ENCODE measurements at regions not wholly inside any gene's neighbourhood (a gene's known extent, or its start where the extent isn't known, plus 50 kb on each side); places are given as distances from the start of the nearest gene placed in this dataset.

DNA sequence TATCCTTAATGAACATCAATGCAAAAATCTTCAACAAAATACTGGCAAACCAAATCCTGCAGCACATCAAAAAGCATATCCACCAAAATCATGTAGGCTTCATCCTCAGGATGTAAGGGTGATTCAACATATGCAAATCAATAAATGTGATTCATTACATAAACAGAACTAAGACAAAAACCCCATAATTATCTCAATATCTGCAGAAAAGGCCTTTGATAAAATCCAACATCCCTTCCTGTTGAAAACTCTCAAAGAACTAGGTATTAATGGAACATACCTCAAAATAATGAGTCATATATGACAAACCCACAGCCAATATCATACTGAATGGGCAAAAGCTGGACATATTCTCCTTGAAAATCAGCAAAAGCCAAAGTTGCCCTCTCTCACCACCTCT lies 54.6 kb upstream of the DEPDC1 start:
- no peak overlapping the region for H3K9ac ChIP-seq (ENCODE audit: low read depth, low read length)
- H3K36me3 ChIP-seq (ENCODE audit: insufficient read depth, low read length), result no peaks in the 10 kb centered on the region
- H3K4me1 ChIP-seq (ENCODE audit: insufficient read depth, low read length), result no peaks in the 10 kb centered on the region
- H3K9me3 ChIP-seq (ENCODE audit: control insufficient read depth, insufficient read depth, low read length), result no peaks in the 10 kb centered on the region

DNA sequence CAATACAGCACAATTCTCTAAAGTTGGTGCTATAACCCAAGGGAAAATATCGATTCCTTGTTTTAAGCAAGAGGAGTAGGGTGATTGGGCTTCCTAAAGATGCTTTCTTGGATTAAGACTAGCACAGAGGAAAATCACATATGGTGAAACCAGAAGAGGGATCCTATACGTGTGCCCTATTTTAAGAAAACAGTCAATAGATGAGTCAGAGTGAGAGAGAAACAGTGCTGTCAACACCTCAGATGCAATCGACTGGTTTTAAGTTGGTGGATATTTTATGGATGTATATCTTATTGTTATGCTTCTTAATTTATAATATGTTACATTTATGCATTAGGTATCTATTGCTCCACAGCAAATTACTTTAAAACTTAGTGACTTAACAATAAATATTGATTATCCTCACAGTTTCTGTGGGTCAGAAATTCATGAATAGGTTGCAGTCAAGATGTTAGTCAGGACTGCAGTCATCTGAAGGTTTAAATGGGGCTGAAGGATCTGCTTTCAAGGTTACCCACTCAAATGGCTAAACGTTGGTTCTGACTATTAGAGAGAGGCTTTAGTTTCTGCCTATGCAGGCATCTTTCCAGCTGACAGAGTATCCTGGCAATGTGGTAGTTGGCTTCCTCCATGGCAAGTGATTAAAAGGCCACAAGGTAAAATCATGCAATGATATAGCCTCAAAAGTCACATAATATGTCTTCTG lies 61.6 kb upstream of the DEPDC1 start:
- no peak overlapping the region for H3K9ac ChIP-seq (ENCODE audit: low read depth, low read length)
- no peaks in the 10 kb centered on the region for H3K36me3 ChIP-seq (ENCODE audit: insufficient read depth, low read length)
- no peaks in the 10 kb centered on the region for H3K4me1 ChIP-seq (ENCODE audit: insufficient read depth, low read length)
- H3K9me3 ChIP-seq (ENCODE audit: control insufficient read depth, insufficient read depth, low read length), result no peaks in the 10 kb centered on the region

DNA sequence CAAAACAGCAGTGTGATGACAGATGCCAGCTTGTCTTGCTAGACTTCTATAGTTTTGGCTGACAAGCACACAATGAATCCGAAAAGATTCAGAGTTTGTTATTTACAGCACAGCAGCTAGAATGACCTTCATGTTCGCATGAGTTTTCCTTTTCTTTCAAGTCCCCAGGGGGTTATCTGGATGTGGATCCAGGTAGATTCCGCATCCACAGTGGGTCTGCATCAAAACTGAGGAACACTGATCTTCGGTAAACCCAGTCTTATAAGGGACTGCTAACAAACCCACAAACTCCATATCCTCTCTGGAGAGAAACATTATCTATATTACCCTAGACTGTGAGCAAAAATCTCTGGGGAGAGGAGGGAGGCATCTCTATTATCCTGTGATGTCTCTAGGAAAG lies 69.0 kb upstream of the DEPDC1 start:
- no peak overlapping the region for H3K9ac ChIP-seq (ENCODE audit: low read depth, low read length)
- H3K9me3 ChIP-seq (ENCODE audit: control insufficient read depth, insufficient read depth, low read length), result no peaks in the 10 kb centered on the region
- H3K36me3 ChIP-seq (ENCODE audit: insufficient read depth, low read length), result no peaks in the 10 kb centered on the region
- peaks cover 5% of the 10 kb centered on the region; the same call in 1 of the 2 replicates for H3K4me1 ChIP-seq (ENCODE audit: insufficient read depth, low read length)

DNA sequence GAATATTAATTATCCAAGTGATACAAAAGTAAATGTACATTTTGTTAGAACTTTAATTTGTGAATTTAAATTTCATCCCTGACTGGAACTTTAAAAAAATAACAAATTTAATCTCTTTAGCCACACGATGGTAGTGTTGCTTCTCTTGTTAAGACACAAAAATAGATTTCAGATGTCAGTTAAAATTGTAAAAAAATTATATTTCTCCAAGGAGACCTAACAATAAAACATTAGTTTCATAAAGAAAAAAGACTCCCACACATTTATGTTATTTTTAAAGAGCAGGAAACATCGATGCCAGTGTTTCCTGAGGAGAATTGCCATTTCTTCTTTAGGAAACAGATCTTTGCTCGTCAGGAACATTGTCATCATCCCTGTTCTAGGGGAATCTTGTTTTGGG lies 74.0 kb upstream of the DEPDC1 start:
- 0 out of 2 replicates have a peak, but pooled peaks cover 1% of the 10 kb centered on the region for H3K4me1 ChIP-seq (ENCODE audit: insufficient read depth, low read length)
- no peaks in the 10 kb centered on the region for H3K9me3 ChIP-seq (ENCODE audit: control insufficient read depth, insufficient read depth, low read length)
- H3K9ac ChIP-seq (ENCODE audit: low read depth, low read length), result no peak overlapping the region
- H3K36me3 ChIP-seq (ENCODE audit: insufficient read depth, low read length), result no peaks in the 10 kb centered on the region

DNA sequence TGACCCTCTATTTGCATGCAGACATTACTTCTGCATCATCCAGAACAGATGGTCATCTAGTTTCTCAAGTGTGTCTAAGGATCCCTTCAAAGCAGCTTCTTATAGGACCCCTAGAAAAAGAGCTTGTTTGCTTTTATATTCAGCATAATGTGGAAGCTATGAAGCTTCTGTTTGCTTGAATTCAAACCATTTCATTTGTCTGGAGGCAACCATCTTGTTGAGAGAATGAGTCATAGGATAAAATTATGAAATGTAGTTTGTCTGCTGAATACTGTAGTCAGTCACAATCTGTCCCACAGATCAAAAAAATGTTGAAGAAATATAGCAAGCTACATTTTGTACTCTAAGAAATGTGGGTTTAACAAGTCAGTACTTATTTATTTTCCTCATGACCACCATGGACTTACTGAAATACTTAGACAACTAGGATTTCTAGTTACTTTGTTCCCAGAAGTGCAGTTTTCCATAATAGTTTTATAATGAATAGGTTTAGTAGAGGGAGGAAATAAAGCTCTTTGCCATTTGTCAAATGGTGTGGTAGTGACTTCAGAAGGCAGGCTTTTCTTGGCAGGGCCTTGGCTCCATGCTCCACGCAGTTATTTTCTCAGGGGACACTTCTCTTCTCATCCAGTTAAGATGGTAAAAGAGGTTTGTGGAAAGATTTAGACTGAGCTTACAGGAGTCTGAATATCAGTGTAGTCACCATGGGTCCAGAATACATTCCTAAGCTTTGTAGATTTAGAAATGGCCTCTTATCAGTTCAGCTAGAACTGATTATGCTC lies 74.8 kb upstream of the DEPDC1 start:
- H3K36me3 ChIP-seq (ENCODE audit: insufficient read depth, low read length), result no peaks in the 10 kb centered on the region
- no peaks in the 10 kb centered on the region for H3K4me1 ChIP-seq (ENCODE audit: insufficient read depth, low read length)
- no peaks in the 10 kb centered on the region for H3K9me3 ChIP-seq (ENCODE audit: control insufficient read depth, insufficient read depth, low read length)
- no peak overlapping the region for H3K9ac ChIP-seq (ENCODE audit: low read depth, low read length)

DNA sequence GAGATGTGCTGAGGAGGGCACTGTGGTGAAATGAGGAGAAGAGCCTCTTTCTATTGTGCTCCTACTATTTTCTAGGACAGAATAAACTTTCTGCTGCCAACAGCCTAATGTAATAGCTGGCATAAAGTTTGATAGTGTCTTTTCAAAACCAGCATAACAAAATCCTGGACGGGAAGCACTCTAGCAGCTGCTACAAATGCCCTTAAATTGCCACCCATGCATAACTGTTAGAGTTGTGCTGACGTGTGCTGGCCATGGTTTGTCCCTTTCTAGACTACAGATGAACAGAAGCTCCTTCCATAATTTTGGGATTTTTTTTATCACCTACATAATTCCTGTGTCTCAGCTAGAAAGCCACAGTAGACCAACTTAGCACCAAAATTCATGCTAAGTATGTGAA lies 88.5 kb upstream of the DEPDC1 start:
- H3K9ac ChIP-seq (ENCODE audit: low read depth, low read length), result no peak overlapping the region
- H3K36me3 ChIP-seq (ENCODE audit: insufficient read depth, low read length), result no peaks in the 10 kb centered on the region
- no peaks in the 10 kb centered on the region; the same call in 1 of the 2 replicates for H3K9me3 ChIP-seq (ENCODE audit: control insufficient read depth, insufficient read depth, low read length)
- H3K4me1 ChIP-seq (ENCODE audit: insufficient read depth, low read length), result no peaks in the 10 kb centered on the region

DNA sequence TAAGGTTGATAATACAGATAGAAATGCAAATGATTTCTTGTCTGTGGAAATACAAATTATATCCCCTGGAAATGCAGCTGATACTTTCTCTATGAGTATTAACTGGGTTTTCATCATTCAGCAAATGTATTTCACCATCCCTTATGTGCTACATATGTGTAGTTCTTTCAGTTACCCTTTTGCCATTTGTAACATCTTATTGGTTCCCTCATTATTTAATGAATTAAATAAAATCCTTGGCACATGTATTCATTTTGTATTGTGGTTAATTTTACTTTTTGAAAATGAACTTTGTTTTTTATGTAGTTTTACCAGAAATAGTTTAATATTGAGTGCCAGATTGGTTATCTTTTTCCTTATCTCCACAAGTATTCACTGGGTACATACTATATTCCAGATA lies 89.9 kb upstream of the DEPDC1 start:
- no peaks in the 10 kb centered on the region for H3K36me3 ChIP-seq (ENCODE audit: insufficient read depth, low read length)
- H3K9me3 ChIP-seq (ENCODE audit: control insufficient read depth, insufficient read depth, low read length), result no peaks in the 10 kb centered on the region; the same call in 1 of the 2 replicates
- H3K9ac ChIP-seq (ENCODE audit: low read depth, low read length), result no peak overlapping the region

DNA sequence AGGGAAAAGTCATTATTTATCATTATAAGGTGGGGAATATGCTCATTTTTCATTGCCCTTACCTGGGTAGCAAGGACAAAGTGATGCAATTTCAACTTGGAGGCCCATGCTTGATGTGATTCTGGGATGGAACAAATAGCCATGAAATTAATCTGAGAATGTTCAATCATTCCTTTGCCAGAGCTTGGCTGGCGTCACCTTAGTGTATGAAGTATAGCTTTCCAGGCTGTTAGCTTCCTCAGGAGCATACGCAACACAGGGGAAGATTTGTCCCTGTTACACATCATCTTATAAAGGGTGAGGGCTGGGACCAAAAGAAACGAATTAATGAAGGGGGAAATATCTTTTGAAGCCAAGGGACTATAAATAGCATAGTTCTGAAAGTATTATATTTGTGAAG lies 91.4 kb upstream of the DEPDC1 start:
- H3K9ac ChIP-seq (ENCODE audit: low read depth, low read length), result no peak overlapping the region
- no peaks in the 10 kb centered on the region for H3K9me3 ChIP-seq (ENCODE audit: control insufficient read depth, insufficient read depth, low read length)
- H3K36me3 ChIP-seq (ENCODE audit: insufficient read depth, low read length), result no peaks in the 10 kb centered on the region
- no peaks in the 10 kb centered on the region for H3K4me1 ChIP-seq (ENCODE audit: insufficient read depth, low read length)

More for the DNA sequence above, 89.9 kb upstream of the DEPDC1 start:
- H3K4me1 ChIP-seq (ENCODE audit: insufficient read depth, low read length), result no peaks in the 10 kb centered on the region

DNA sequence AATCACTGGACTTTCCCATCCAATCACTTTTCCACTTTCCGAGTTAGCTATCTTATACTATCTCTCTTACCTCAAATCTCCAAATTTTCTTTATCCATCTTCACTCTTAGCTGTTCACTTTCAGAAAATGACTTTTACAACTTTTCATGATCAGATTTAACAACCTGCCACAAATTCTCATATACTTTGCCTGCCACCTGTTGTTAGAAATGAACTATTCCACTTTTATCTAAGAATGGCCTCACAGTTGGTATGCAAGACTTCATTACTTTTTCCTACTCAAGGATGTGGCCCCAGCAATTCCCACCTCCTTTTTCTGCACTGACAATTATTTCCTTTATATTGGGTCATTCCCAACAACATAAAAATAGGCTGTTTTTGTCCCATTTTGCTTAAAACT lies 93.6 kb upstream of the DEPDC1 start:
- Histone ChIP-seq H3K4me1 (ENCODE audit: insufficient read depth, low read length) (no peaks in the 10 kb centered on the region), H3K36me3 (ENCODE audit: insufficient read depth, low read length) (no peaks in the 10 kb centered on the region), H3K9me3 (ENCODE audit: control insufficient read depth, insufficient read depth, low read length) (no peaks in the 10 kb centered on the region), H3K9ac (ENCODE audit: low read depth, low read length) (no peak overlapping the region)

DNA sequence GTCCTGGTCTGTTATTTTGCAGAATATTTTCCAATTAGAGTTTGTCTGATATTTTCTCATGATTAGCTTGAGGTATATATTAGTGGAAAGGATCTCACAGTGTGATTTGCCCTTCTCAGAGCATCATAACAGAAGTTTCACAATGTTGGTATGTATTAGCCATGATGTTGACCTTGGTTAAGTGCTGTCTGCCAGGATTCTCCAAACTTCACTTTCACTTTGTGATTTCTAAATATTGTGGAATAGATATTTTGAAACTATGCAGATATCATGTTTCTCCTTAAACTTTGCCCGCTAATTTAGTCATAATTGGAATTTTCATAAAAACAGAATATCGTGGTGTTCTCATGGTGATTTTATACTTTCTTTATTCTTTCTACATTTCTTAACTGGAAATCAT lies 98.0 kb upstream of the DEPDC1 start:
- Histone ChIP-seq H3K9ac (ENCODE audit: low read depth, low read length) (no peak overlapping the region), H3K4me1 (ENCODE audit: insufficient read depth, low read length) (no peaks in the 10 kb centered on the region), H3K9me3 (ENCODE audit: control insufficient read depth, insufficient read depth, low read length) (peaks cover 2% of the 10 kb centered on the region; the same call in 1 of the 2 replicates), H3K36me3 (ENCODE audit: insufficient read depth, low read length) (no peaks in the 10 kb centered on the region)

DNA sequence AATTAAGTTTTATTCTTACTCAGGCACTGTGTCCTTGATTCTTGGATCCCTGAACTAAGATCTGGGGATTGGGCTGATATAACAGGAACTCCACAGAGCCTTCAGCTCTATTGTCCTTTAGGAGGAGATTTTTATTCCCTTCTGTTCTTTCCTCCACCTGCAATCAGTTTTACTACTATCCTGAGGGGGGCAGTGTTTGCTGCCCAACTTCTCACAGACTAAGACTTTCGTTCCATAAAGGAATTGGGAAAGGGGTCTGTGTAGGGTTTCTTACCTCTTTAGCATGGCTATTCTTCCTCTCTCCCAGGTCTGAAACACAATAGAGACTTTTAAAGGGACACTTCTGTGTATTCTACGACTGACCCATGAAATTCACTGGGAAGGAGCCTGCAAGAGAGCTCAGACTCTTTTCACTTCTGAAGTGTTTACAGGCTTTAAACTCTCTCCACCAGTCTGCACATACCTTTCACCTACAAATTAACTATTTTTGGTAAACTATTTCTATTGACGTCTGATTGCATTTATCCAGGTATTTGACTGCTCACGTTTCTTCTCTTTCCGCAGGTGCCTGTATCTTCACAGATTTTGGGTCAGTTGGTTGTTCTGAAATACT lies 103.3 kb upstream of the DEPDC1 start:
- Histone ChIP-seq H3K4me1 (ENCODE audit: insufficient read depth, low read length) (no peaks in the 10 kb centered on the region), H3K36me3 (ENCODE audit: insufficient read depth, low read length) (no peaks in the 10 kb centered on the region), H3K9me3 (ENCODE audit: control insufficient read depth, insufficient read depth, low read length) (peaks cover 2% of the 10 kb centered on the region; the same call in 1 of the 2 replicates), H3K9ac (ENCODE audit: low read depth, low read length) (no peak overlapping the region)

DNA sequence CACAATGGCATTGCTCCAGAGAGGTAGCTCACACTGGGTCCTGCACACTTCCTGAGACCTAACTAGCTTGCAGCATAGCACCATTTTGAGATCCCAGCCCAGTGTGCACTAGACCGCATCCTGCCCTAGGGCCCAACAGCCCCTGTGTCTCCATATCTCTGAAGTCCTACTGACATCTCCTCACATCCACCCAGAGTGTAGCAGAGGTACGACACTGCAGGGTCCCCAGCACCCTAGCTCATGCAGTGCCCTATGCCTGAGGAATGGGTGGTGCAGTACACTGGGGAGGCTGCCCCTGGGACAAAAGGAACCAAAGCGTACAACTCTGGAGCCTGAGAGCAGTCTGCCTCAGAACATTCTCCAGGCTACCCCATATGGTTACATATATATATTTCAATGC lies 111.4 kb upstream of the DEPDC1 start:
- Histone ChIP-seq H3K36me3 (ENCODE audit: insufficient read depth, low read length) (no peaks in the 10 kb centered on the region), H3K9me3 (ENCODE audit: control insufficient read depth, insufficient read depth, low read length) (no peaks in the 10 kb centered on the region; the same call in 1 of the 2 replicates), H3K9ac (ENCODE audit: low read depth, low read length) (no peak overlapping the region), H3K4me1 (ENCODE audit: insufficient read depth, low read length) (no peaks in the 10 kb centered on the region)

DNA sequence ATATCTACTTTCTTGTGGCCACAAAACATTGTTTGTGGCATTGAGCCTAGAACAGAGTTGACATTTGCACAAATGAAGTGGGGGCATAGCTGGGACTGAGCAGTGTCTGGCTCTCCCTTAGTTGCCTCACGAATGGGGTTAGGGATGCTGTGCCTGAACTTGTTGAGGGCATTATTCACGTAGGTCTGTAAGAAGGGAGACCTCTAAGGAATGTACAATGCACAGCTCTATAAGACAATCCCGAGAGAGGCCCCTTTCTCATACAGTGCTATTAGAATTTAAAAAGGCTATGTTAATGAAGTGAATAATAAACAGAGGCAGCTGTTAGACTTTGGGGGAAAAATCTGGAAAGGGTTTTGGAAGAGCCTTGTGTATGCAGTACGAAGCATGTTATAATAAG lies 118.4 kb upstream of the DEPDC1 start:
- H3K9me3 ChIP-seq (ENCODE audit: control insufficient read depth, insufficient read depth, low read length), result peaks cover 4% of the 10 kb centered on the region
- H3K36me3 ChIP-seq (ENCODE audit: insufficient read depth, low read length), result no peaks in the 10 kb centered on the region
- H3K9ac ChIP-seq (ENCODE audit: low read depth, low read length), result no peak overlapping the region
- no peaks in the 10 kb centered on the region for H3K4me1 ChIP-seq (ENCODE audit: insufficient read depth, low read length)

DNA sequence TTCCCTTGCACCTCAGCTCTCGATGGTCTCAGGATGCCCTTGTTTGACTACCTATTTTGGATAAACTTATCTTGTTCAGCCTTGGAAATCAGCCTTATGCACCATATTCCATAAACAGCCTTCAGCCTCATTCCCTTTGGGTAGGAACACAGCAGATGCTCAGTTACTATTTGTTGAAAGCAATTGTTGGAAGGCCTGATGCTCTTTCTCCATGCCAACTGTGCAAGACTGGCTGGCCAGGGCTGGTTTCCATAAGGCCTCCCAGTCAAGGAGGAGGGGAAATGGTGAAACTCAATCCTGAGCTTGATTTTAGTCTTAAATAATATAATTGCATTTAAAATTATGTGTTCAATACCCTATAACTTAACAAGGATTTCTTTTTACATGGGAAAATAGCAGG lies 121.1 kb upstream of the DEPDC1 start:
- peaks cover 13% of the 10 kb centered on the region for H3K9me3 ChIP-seq (ENCODE audit: control insufficient read depth, insufficient read depth, low read length)
- H3K4me1 ChIP-seq (ENCODE audit: insufficient read depth, low read length), result no peaks in the 10 kb centered on the region
- H3K9ac ChIP-seq (ENCODE audit: low read depth, low read length), result no peak overlapping the region
- H3K36me3 ChIP-seq (ENCODE audit: insufficient read depth, low read length), result no peaks in the 10 kb centered on the region

DNA sequence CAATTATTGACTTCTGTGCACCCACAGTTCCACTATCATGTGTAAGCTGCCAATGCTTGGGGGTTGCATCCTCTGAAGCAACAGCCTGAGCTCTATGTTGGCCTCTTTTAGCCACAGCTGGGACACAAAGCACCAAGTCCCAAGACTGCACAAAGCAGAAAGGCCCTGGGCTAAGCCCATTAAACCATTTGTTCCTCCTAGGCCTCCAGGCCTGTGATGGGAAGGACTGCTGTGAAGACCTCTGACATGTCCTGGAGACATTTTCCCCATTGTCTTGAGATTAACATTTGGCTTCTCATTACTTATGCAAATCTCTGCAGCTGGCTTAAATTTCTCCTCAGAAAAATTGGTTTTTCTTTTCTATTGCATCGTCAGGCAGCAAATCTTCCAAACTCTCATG lies 123.7 kb upstream of the DEPDC1 start:
- Histone ChIP-seq H3K9me3 (ENCODE audit: control insufficient read depth, insufficient read depth, low read length) (peaks cover 13% of the 10 kb centered on the region), H3K4me1 (ENCODE audit: insufficient read depth, low read length) (0 out of 2 replicates have a peak, but pooled peaks cover 3% of the 10 kb centered on the region), H3K36me3 (ENCODE audit: insufficient read depth, low read length) (no peaks in the 10 kb centered on the region), H3K9ac (ENCODE audit: low read depth, low read length) (no peak overlapping the region)

Measured in ES-I3 (cell line).